Middle frontal gyrus (tissue), 1 donor: ENCODE measurements at regions not wholly inside any gene's neighbourhood (a gene's known extent, or its start where the extent isn't known, plus 50 kb on each side); places are given as distances from the start of the nearest gene placed in this dataset.

Experiments
- DNase-seq: peaks from one replicate; pipeline ENCODE4 v3.0.0-alpha.2; 2015; ENCODE audit warnings: low spot score; ENCODE audit errors: extremely low spot score

DNA sequence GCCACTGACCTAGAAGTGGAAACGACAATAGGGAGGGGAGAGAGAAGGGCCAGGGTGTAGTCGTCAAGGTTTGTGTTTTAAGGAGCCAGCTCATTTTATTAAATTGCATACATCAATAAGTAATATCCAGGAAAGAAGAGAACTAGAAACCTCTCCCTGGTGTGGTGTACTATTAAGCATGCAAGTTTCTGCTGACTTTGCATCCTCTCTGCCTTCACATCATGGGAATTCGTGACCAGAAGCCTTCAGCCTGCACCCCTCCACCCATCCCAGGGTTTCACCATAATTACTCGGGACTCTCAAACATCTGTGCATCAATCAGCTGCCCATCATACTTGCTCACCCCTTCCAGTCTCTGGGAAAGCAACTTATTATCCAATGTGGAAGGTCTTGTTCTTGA lies 70.9 kb upstream of the UBE3A start:
- no peak for DNase-seq

DNA sequence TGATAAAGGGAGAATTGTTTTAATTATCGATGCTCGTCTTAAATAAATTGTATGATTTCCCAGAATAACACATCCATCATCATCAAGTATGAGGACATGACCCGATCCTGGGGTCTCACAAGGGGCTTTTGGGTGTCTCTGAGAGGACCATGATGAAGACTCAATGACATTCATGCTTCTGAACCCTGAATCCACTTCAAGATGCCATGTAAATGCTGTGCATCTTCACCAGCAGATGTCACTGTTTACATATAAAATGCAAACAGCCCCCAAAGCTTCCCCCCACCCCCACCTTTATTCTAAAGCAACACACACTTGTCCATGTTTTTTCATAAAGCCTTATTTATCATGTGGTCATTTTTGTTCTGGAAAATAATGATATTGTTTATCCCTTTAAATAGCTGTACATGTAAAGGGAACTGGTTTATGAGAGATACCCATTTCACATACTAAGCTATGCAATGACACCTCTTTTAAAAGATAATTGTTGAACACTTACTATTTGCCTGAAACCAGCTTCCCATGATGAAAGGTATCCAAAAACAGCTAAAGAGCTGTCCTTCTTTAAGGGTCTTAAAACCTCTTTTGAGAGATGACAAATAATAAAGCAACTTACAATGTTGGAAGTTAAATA lies 69.7 kb upstream of the UBE3A start:
- no peak for DNase-seq

DNA sequence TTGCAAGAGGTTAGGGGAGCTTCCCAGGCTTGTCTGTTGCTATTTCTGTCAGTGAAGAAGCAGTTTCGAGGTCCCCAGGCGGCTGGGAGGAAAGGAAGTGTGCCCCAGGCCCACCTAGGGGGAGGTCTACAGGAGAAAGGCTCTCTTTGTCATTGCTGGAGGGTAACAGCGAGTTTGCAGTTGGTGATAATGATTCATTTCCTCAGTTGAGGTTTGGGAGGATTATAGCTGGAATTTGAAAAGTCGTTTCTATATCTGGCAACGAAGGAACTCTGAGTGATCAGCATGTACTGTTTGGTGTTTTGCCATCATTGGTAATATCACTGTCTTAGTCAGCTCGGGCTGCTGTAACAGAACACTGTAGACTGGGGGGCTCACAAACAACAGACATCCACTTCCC lies 65.5 kb upstream of the UBE3A start:
- no peak for DNase-seq

DNA sequence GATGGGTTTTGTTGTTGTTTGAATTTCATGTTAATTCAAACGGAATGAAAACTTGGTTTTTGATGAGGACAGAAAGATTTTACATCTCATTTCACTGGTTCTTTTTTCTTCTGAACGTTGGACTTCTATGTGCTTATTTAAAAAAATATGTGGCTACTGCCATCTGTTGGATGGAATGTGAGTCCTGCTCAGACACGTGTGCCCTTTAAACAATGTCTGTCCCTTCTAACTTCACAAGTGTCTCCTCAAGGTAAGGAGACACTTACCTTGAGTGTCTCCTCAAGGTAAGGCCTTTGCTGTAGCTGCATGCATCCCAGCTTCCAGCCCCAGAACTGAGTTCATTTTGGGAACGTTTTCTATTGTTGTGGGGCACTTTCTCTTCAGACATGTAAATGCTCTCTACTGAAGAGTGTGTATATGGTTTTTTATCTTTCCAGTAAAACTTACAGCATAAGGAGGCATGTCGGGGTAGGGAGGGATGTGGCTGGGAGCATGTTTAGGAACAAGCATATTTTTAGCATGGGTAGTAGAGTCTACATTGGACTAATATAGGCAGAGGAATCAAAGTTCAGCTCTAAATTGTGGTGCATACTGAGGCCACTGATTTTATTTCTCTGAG lies 63.1 kb upstream of the UBE3A start:
- DNase-seq = no peak

DNA sequence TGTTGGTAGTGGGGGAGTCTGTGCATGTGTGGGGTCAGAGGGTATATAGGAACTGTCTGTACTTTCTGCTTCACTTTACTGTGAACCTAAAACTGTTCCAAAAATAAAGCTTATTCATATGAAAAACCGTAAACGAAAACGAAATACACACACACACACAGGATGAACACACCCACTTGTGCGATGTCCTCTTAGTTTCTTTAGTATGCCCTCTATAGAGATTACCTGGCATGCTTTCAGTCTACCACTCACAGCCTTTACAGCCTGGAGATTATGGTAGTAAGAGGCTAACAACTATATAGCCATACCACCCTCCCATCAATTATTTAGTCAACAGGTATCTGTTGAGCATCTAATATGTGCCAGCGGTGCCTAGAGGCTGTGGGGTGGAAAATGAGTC lies 60.0 kb upstream of the UBE3A start:
- DNase-seq = no peak

DNA sequence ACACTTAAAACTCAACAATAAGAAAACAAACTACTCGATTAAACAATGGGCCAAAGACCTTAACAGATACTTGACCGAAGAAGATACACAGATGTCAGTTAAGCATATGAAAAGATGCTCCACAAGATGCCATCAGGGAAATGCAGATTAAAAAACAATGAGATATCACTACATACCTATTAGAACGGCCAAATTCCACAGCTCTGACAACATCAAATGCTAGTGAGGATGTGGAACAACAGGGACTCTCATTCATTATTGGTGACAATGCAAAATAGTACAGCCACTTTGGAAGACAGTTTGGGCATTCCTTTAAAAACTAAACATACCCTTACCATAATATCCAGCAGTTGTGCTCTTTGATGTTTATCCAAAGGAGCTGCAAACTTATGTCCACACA lies 59.1 kb upstream of the UBE3A start:
- no peak for DNase-seq

DNA sequence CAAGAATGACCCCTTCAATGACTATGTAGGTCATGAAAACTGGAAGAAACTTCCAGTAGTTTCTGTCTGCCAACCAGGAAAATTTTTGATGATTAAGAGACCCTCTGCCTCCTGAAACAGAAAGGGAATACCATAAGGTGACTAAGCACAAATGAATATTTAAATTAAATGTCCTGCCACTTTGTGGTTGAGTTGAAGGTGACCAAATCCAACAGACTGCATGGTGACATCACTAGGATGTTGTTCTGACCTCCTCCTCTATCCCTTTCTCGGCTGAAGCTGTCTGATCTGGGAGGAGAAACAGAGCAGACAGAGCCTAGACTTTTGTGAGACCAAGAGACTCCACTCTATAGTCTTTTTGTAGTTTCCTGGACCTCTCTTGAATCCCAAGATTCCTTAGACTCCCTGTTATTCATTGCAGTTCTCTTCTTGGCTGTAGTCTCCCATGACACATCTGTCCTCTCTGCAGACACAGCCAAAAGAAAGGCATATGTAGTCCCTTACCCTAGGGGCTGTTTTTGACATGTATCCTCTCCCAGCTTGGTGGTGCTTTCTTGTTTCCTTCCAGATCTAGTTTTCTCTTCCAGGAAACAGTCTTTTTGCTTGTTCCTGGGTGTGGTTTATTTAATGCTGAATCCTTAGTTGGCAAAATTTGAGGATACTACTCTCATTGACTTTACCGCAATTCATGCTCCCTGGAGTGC lies 55.2 kb upstream of the UBE3A start:
- no peak for DNase-seq

DNA sequence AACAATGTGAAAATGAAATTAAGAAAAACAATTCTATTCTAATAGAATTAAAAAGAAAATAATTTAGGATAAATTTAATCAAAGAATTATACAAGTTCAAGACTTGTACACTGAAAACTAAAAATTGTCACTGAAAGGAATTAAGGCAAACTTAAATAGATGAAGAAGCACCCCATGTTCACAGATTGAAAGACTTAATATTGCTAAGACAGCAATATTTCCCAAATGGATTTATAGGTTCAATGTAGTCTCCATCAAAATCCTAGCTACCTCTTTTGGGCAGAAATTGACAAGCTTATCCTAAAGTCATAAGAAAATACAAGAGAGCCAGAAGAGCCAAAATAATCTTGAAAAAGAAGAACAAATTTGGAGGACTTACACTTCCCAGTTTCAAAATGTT lies 53.5 kb upstream of the UBE3A start:
- no peak for DNase-seq
